AG09319 (cell line): ENCODE measurements at regions not wholly inside any gene's neighbourhood (a gene's known extent, or its start where the extent isn't known, plus 50 kb on each side); places are given as distances from the start of the nearest gene placed in this dataset.
"Not testable (repeated sequence)": the region's sequence is repeated elsewhere in the genome, so short reads cannot be mapped to it uniquely, and the experiment has no call there.

Source experiments
- DNase-seq: peaks from one replicate; pipeline ENCODE4 v3.0.0-alpha.2; 2010; ENCODE audit warnings: low read depth; ENCODE audit errors: extremely low read depth
- CTCF ChIP-seq: IDR thresholded peaks from 2 replicates; pipeline ENCODE4 v1.5.1; 2011; ENCODE audit warnings: low read depth, mild to moderate bottlenecking, inconsistent platforms, low read length, moderate library complexity

DNA sequence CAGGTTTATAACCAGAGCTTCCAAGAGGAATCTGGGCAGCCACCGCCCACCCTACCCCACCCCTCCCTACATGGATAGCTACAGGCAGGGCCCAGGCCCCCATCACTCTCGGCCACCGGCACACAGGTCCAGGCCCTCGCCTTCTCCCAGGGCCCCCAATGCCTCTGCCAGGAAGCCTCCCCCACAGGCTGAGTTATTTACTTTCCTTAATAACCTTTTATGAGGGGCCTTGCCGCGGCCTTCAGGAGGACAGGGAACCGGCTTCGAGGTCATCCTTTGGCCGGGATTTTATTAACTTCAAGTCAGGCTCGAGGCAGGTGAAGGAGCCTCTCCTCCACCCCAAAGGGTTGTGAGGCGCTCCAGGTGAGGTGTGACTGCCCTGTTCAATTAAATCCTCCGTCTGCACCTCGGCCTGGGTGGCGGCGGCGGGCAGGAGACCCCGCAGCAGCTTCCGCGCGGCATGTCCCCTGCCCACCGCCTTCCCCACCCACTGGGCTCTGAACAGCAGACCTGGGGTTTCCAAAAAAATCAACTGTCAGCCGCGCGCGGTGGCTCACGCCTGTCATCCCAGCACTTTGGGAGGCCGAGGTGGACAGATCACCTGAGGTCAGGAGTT, 106.5 kb downstream of the MICALL2 start:
- no peak for TF ChIP-seq CTCF
- no peak for DNase-seq

- no peak for TF ChIP-seq CTCF
Measured at GRCh38 chr7:1354661-1355567, 104.4 kb downstream of the MICALL2 start.

DNA sequence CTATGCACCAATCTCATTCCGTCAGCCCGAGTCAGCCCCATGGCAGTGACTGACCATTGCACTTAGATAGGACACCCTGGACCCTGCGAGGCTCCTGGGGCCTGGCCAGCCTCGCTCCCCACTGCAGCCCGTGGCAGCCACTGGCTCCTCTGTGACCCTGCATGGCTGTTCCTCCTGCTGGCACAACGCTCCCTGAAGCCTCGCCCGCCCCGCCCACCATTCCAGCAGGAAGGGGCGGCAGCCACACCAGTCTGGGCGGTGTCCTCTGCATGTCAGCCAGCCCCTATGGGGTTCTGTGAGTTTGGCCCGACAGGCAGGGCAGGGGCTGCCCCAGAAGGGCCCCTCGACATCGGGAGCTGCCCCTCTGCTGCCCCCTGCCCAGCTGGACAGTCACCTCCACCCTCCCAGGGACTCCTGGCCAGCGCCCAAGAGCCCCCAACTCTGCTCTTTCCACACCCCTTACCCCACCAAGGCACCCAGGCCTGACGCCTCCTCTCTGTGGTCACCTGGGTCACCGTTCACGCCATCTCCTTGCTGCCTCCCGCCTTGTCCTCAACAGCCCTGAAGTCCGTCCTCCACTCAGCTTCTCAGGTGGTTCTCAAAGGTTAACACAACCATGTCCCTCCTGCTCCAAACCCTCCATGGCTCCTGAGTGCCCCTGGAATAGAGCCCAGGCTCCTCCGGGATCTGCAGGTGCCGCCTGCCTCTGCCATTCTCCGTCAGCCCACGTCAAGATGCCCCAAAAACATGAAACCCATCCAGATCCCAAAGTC, 103.5 kb downstream of the MICALL2 start:
- TF ChIP-seq CTCF = no peak
- no peak for DNase-seq

More at GRCh38 chr7:1354661-1355567, 104.4 kb downstream of the MICALL2 start:
- no peak for DNase-seq

DNA sequence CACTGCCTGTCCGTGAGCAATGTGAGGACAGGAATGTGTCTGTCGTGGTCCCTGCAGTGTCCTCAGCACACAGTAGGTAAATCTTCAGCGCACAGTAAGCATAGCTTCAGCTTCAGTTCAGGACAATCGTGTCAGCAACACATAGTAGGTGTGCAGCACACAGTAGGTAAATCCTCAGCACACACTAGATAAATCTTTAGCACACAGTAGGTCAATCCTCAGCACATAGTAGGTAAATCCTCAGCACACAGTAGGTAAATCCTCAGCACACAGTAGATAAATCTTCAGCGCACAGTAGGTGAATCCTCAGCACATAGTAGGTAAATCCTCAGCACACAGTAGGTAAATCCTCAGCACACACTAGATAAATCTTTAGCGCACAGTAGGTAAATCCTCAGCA, 102.4 kb downstream of the MICALL2 start:
- not testable (repeated sequence) for DNase-seq

DNA sequence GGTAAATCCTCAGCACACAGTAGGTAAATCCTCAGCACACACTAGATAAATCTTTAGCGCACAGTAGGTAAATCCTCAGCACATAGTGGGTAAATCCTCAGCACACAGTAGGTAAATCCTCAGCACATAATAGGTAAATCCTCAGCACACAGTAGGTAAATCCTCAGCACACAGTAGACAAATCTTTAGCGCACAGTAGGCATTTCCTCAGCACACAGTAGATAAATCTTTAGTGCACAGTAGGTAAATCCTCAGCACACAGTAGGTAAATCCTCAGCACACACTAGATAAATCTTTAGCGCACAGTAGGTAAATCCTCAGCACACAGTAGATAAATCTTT, 102.0 kb downstream of the MICALL2 start:
- DNase-seq = not testable (repeated sequence)

DNA sequence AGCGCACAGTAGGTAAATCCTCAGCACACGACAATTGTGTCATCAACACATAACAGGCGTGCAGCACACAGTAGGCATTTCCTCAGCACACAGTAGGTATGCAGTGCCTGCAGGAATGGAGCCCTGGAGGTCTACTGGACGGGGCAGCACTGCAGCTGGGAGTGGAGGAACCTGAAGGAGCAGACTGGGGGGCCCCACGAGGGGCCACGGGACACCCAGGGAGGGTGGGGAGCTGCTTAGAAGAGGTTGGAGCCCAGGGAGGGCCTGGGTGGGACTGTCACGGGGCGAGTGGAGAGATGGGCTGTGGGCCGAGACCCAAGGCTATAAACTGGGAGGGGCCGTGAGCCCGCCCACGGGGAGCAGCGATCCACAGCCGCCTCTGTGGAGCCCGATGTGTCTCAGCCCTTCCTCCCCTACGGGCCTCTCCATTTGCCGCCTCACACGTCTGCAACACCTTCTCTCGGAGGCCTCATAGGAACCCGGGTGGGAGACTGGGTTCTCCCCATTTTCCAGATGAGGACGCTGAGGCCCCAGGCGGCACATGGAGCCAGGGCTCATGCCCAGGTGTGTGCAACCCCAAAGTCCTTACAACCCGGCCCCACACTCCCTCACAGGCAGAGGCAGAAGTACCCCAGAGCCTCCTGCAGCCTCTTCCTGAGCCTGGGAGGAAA, 101.5 kb downstream of the MICALL2 start:
- DNase-seq = no peak
- TF ChIP-seq CTCF = no peak

DNA sequence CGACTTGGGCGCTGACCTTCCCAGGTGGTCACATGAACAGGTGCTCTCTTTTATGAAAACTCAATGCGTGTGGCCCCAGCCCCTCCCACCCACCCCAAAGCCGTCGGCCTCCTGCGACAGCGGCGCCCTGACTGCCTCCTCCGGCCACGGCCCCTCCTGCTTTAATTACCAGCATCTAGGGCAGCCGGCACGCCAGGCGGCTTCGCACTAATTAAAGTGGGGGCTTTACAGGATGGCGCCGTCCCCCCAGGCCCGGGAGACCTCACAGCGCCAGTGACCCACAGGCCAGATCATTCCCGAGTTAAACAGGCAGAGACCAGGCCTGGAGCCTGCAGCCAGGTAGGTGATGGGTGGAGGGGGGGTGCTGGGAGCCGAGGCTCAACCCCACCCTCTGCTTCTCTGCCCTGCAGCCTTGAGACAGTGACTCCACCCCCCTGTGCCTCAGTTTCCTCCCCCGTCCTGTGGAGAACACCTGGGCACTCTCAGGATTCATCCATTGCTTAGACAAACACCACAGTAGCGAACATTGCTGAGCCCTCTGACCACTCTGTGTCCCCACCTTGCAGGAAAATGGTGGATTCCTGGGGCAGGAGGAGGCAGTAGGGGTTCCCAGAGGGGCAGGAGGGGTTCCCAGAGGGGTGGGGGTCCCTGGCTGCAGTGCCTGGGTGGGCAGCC, 100.8 kb downstream of the MICALL2 start:
- TF ChIP-seq CTCF = no peak

More for the DNA sequence above, 100.8 kb downstream of the MICALL2 start:
- DNase-seq = no peak
